HEK293 (cell line): ENCODE measurements at regions not wholly inside any gene's neighbourhood (a gene's known extent, or its start where the extent isn't known, plus 50 kb on each side); places are given as distances from the start of the nearest gene placed in this dataset.

ENCODE experiments used
- CTCF ChIA-PET: fragments of 350-600 bp; formaldehyde crosslinking; extraction: SDS; loops from one replicate; lab custom pipeline; 2021; ENCODE audit warnings: antibody characterized with exemption; lab: Yijun Ruan, JAX
- POLR2A ChIA-PET: fragments of 300-600 bp; formaldehyde crosslinking; extraction: SDS; loops from one replicate; lab custom pipeline; 2020; ENCODE audit warnings: antibody characterized with exemption, inconsistent platforms; lab: Yijun Ruan, JAX
- H3K27ac ChIP-seq: fragments of 200-500 bp; sonication (Bioruptor generic); 2 replicates; pipeline ENCODE4 v1.5.1; 2014; ENCODE audit warnings: low read depth, low read length, control low read depth, inconsistent platforms; ENCODE audit errors: extremely low read depth
- H3K36me3 ChIP-seq, 2 experiments: fragments of 200-500 bp in 1 of 2; sonication (Bioruptor generic) in 1 of 2; 1 replicate in 1 of 2; 2 replicates in 1 of 2; pipeline ENCODE4 v1.5.1; 2014 to 2017; ENCODE audit warnings: inconsistent platforms in 2 of 2, low read length in 2 of 2; ENCODE audit not compliant: control insufficient read depth in 2 of 2, insufficient read depth in 1 of 2
- H3K4me1 ChIP-seq: fragments of 200-500 bp; sonication (Bioruptor generic); 2 replicates; pipeline ENCODE4 v1.5.1; 2014; ENCODE audit warnings: mild to moderate bottlenecking, low read length, inconsistent platforms; ENCODE audit not compliant: control insufficient read depth, insufficient read depth
- H3K4me3 ChIP-seq: 2 replicates; pipeline ENCODE4 v1.5.1; 2011; ENCODE audit warnings: low read depth, mild to moderate bottlenecking, control low read depth, low read length, moderate library complexity
- H3K9me3 ChIP-seq: fragments of 200-500 bp; sonication (Bioruptor generic); 2 replicates; pipeline ENCODE4 v1.5.1; 2014; ENCODE audit warnings: low read depth, low read length, inconsistent platforms; ENCODE audit not compliant: control insufficient read depth, insufficient read depth
- GLIS1 ChIP-seq: fragments of 450-650 bp; formaldehyde crosslinking; IDR thresholded peaks from 2 replicates; pipeline ENCODE4 v1.5.1; 2016; ENCODE audit warnings: missing biosample characterization, missing genetic modification characterization
- PRDM10 ChIP-seq: fragments of 450-650 bp; formaldehyde crosslinking; IDR thresholded peaks from 2 replicates; pipeline ENCODE4 v1.5.1; 2016; ENCODE audit warnings: missing biosample characterization, missing genetic modification characterization
- SCRT1 ChIP-seq: fragments of 450-650 bp; formaldehyde crosslinking; IDR thresholded peaks from 2 replicates; pipeline ENCODE4 v1.5.1; 2016; ENCODE audit warnings: missing biosample characterization, missing genetic modification characterization, borderline replicate concordance
- SCRT2 ChIP-seq: fragments of 450-650 bp; formaldehyde crosslinking; IDR thresholded peaks from 2 replicates; pipeline ENCODE4 v1.5.1; 2016; ENCODE audit warnings: missing biosample characterization, missing genetic modification characterization
- YY1 ChIP-seq: fragments of 450-650 bp; formaldehyde crosslinking; IDR thresholded peaks from 2 replicates; pipeline ENCODE4 v1.5.1; 2018; ENCODE audit warnings: missing biosample characterization, missing genetic modification characterization
- ZBTB20 ChIP-seq: fragments of 450-650 bp; formaldehyde crosslinking; IDR thresholded peaks from 2 replicates; pipeline ENCODE4 v1.5.1; 2016; ENCODE audit warnings: missing biosample characterization, missing genetic modification characterization
- ZBTB21 ChIP-seq: fragments of 450-650 bp; formaldehyde crosslinking; IDR thresholded peaks from 2 replicates; pipeline ENCODE4 v1.5.1; 2017; ENCODE audit warnings: missing biosample characterization, missing genetic modification characterization
- ZBTB6 ChIP-seq: fragments of 450-650 bp; formaldehyde crosslinking; IDR thresholded peaks from 2 replicates; pipeline ENCODE4 v1.5.1; 2017; ENCODE audit warnings: missing biosample characterization, missing genetic modification characterization
- ZBTB8A ChIP-seq: fragments of 450-650 bp; formaldehyde crosslinking; IDR thresholded peaks from 2 replicates; pipeline ENCODE4 v1.5.1; 2016; ENCODE audit warnings: missing biosample characterization, missing genetic modification characterization
- ZNF19 ChIP-seq: fragments of 450-650 bp; formaldehyde crosslinking; IDR thresholded peaks from 2 replicates; pipeline ENCODE4; 2016; ENCODE audit warnings: missing biosample characterization, missing genetic modification characterization, low read depth
- ZNF302 ChIP-seq: fragments of 450-650 bp; formaldehyde crosslinking; IDR thresholded peaks from 2 replicates; pipeline ENCODE4 v1.5.1; 2016; ENCODE audit warnings: missing biosample characterization, missing genetic modification characterization, low read depth
- ZNF404 ChIP-seq: fragments of 450-650 bp; formaldehyde crosslinking; IDR thresholded peaks from 2 replicates; pipeline ENCODE4 v1.5.1; 2017; ENCODE audit warnings: missing biosample characterization, missing genetic modification characterization
- ZNF548 ChIP-seq: fragments of 450-650 bp; formaldehyde crosslinking; IDR thresholded peaks from 2 replicates; pipeline ENCODE4 v1.5.1; 2016; ENCODE audit warnings: missing biosample characterization, missing genetic modification characterization
- ZNF580 ChIP-seq: fragments of 450-650 bp; formaldehyde crosslinking; IDR thresholded peaks from 2 replicates; pipeline ENCODE4 v1.5.1; 2016; ENCODE audit warnings: missing biosample characterization, missing genetic modification characterization
- ZNF585B ChIP-seq: fragments of 450-650 bp; formaldehyde crosslinking; IDR thresholded peaks from 2 replicates; pipeline ENCODE4 v1.5.1; 2016; ENCODE audit warnings: missing biosample characterization, missing genetic modification characterization
- ZNF654 ChIP-seq: fragments of 450-650 bp; formaldehyde crosslinking; IDR thresholded peaks from 2 replicates; pipeline ENCODE4 v1.5.1; 2016; ENCODE audit warnings: low read depth, missing biosample characterization, missing genetic modification characterization
- ZNF830 ChIP-seq: fragments of 450-650 bp; IDR thresholded peaks from 2 replicates; pipeline ENCODE4 v1.5.0; 2018; ENCODE audit warnings: missing biosample characterization, missing genetic modification characterization, low read depth, mild to moderate bottlenecking, moderate library complexity
- ZSCAN4 ChIP-seq: fragments of 450-650 bp; formaldehyde crosslinking; IDR thresholded peaks from 2 replicates; pipeline ENCODE4 v1.5.1; 2017; ENCODE audit warnings: missing biosample characterization, missing genetic modification characterization
- ZXDB ChIP-seq: fragments of 450-650 bp; formaldehyde crosslinking; IDR thresholded peaks from 2 replicates; pipeline ENCODE4 v1.5.1; 2016; ENCODE audit warnings: missing biosample characterization, missing genetic modification characterization

GRCh38 chr13:79941752-79942151 lies 399.2 kb downstream of the SPRY2 start:
- Histone ChIP-seq H3K4me3 (no peak overlapping the region), H3K36me3 (no peaks in the 10 kb centered on the region), H3K27ac (no peak overlapping the region), H3K4me1 (no peaks in the 10 kb centered on the region), H3K9me3 (no peaks in the 10 kb centered on the region)
- CTCF ChIA-PET: interaction anchor here (1.9 kb wide), 1 partner anchor 32 kb away, joined by 5 read pairs; no protein-coding TSS in a partner anchor
- POLR2A ChIA-PET: no interaction called here
- TF ChIP-seq ZXDB (no peak), SCRT2 (peak; percentile 74), ZNF580 (tag by site-specific recombination) (no peak), ZBTB6 (tag by site-specific recombination) (no peak), SCRT1 (peak; percentile 70; the same call in 1 of the 2 replicates), ZNF830 (tag by site-specific recombination) (no peak), ZNF654 (no peak), YY1 (tag by site-specific recombination) (no peak), ZSCAN4 (no peak), ZBTB20 (tag by site-specific recombination) (no peak), PRDM10 (tag by site-specific recombination) (no peak), ZBTB8A (tag by site-specific recombination) (no peak), ZNF404 (tag by site-specific recombination) (no peak), ZNF302 (tag by site-specific recombination) (no peak), ZNF19 (tag by site-specific recombination) (no peak), ZNF585B (tag by site-specific recombination) (no peak), ZNF548 (tag by site-specific recombination) (no peak), GLIS1 (tag by site-specific recombination) (no peak)

GRCh38 chr13:79939689-79940088 lies 401.2 kb downstream of the SPRY2 start:
- CTCF ChIA-PET: no interaction called here

More at GRCh38 chr13:79939689-79940088, 401.2 kb downstream of the SPRY2 start:
- Histone ChIP-seq H3K36me3 (no peaks in the 10 kb centered on the region), H3K4me1 (no peaks in the 10 kb centered on the region)
- TF ChIP-seq ZSCAN4: peak; percentile 30; the same call in 1 of the 2 replicates
- TF ChIP-seq ZBTB21 (tag by site-specific recombination): no peak
- TF ChIP-seq, all 188 proteins: peak for 1
- H3K4me3 ChIP-seq: no peak overlapping the region
- no peak overlapping the region for H3K27ac ChIP-seq
- H3K9me3 ChIP-seq: no peaks in the 10 kb centered on the region
- POLR2A ChIA-PET: no interaction called here
